Adrenal gland (tissue), 9 donors: ENCODE measurements at regions not wholly inside any gene's neighbourhood (a gene's known extent, or its start where the extent isn't known, plus 50 kb on each side); places are given as distances from the start of the nearest gene placed in this dataset.

Source experiments
- DNase-seq, 7 donors: peaks; one replicate each; pipeline ENCODE4 v3.0.0-alpha.2; 2019 to 2020
- H3K27ac ChIP-seq, 5 donors: fragments of 200-600 bp; sonication (generic) in 4 of 5; 1 replicate in 3 of 5; 2 replicates in 2 of 5; pipeline versions ENCODE4 v1.5.1 to v1.8.0; 2016 to 2020; ENCODE audit warnings: mild to moderate bottlenecking in 1 of 5
- H3K27me3 ChIP-seq: fragments of 200-600 bp; 2 replicates; pipeline ENCODE4 v1.8.0; 2021
- H3K36me3 ChIP-seq, 2 donors: fragments of 200-600 bp; replicated peaks in 1 of 2; 1 replicate in 1 of 2; 2 replicates in 1 of 2; pipeline versions ENCODE4 v1.5.1 to v1.8.0; 2018 to 2022
- H3K4me1 ChIP-seq, 2 donors: fragments of 200-600 bp; replicated peaks in 1 of 2; 1 replicate in 1 of 2; 2 replicates in 1 of 2; pipeline versions ENCODE4 v1.5.1 to v1.8.0; 2018 to 2021
- H3K4me3 ChIP-seq, 4 donors: fragments of 200-600 bp; sonication (generic) in 3 of 4; one replicate each; pipeline ENCODE4 v1.5.1; 2016 to 2018
- H3K9me3 ChIP-seq, 3 donors: fragments of 200-600 bp; sonication (generic) in 1 of 3; replicated peaks in 1 of 3; 1 replicate in 2 of 3; 2 replicates in 1 of 3; pipeline versions ENCODE4 v1.5.1 to v1.8.0; 2016 to 2021
- POLR2A ChIP-seq, 2 donors: fragments of 450-650 bp; IDR thresholded peaks; one replicate each; pipeline ENCODE4 v1.6.1; 2017; ENCODE audit warnings: antibody characterized with exemption in 2 of 2, mild to moderate bottlenecking in 2 of 2, moderate library complexity in 1 of 2
- WGBS, 4 donors: extraction: QIAGEN DNeasy Blood & Tissue Kit in 2 of 4; methylation state at CpG; one replicate each; pipeline versions ENCODE4 v1.1.5 to v1.1.7; 2013 to 2017; 5-methylcytosine and 5-hydroxymethylcytosine counted together
- intact Hi-C, 2 donors: fragments of 100-400 bp; cut with DNase I; formaldehyde crosslinking; loops; one replicate each; pipeline versions ENCODE4 v1.14.1 to v1.15.0; 2022 to 2023
- TF ChIP-seq, protein P1 (sequence below), 6 experiments: fragments of 450-650 bp in 4 of 6; fragments of 200-600 bp in 2 of 6; sonication (generic) in 1 of 6; IDR thresholded peaks; 1 replicate in 5 of 6; 2 replicates in 1 of 6; pipeline versions ENCODE4 v1.5.1 to v1.8.0; 2016 to 2021; ENCODE audit warnings: antibody characterized with exemption in 6 of 6, mild to moderate bottlenecking in 2 of 6, moderate library complexity in 1 of 6
- donor health status: healthy with polysubstance abuse.
- donor health status: Bipolar disorder and iron deficiency.
- donor health status: DM: yes; HTN: yes; CAD: no.
- donor health status: DM: no; HTN: no; CAD: no.
- donor health status: DM: no; HTN: no; CAD: no.

DNA sequence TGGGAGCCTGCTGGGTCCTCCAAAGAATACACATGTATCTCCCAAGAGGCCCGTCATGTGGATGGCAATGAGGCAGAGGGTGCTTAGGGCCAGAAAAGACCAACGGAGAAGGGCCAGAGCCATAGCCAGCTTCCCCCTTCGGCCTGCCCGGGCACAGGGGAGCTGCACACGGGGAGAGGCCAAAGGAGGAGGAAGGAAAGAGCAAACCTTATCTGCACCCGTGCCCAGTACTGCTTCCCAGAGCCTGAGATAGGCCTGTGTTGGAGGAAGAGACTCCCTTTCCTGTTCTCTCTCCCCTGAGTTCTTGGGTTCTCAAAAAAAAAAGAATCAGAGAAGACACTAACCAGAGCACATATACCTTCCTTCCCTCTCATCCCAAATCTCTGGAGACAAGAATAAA lies 250.3 kb downstream of the ANAPC1 start:
- DNase-seq, result no peak
- no peaks in the 10 kb centered on the region for H3K4me1 ChIP-seq
- no peak for TF ChIP-seq POLR2A (IDR thresholded peaks at IDR 0.05)
- TF ChIP-seq, protein P1, sequence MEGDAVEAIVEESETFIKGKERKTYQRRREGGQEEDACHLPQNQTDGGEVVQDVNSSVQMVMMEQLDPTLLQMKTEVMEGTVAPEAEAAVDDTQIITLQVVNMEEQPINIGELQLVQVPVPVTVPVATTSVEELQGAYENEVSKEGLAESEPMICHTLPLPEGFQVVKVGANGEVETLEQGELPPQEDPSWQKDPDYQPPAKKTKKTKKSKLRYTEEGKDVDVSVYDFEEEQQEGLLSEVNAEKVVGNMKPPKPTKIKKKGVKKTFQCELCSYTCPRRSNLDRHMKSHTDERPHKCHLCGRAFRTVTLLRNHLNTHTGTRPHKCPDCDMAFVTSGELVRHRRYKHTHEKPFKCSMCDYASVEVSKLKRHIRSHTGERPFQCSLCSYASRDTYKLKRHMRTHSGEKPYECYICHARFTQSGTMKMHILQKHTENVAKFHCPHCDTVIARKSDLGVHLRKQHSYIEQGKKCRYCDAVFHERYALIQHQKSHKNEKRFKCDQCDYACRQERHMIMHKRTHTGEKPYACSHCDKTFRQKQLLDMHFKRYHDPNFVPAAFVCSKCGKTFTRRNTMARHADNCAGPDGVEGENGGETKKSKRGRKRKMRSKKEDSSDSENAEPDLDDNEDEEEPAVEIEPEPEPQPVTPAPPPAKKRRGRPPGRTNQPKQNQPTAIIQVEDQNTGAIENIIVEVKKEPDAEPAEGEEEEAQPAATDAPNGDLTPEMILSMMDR (IDR thresholded peaks at IDR 0.05), result no peak
- no peaks in the 10 kb centered on the region for H3K36me3 ChIP-seq
- 63 to 81% (median 77%) methylated on average over 6 of the region's 6 CpGs for WGBS, 4 donors
- intact Hi-C loops, result no loop called here
- H3K27me3 ChIP-seq, result no peaks in the 10 kb centered on the region
- no peak overlapping the region for H3K27ac ChIP-seq
- H3K4me3 ChIP-seq, result no peak overlapping the region
- H3K9me3 ChIP-seq, result no peaks in the 10 kb centered on the region

DNA sequence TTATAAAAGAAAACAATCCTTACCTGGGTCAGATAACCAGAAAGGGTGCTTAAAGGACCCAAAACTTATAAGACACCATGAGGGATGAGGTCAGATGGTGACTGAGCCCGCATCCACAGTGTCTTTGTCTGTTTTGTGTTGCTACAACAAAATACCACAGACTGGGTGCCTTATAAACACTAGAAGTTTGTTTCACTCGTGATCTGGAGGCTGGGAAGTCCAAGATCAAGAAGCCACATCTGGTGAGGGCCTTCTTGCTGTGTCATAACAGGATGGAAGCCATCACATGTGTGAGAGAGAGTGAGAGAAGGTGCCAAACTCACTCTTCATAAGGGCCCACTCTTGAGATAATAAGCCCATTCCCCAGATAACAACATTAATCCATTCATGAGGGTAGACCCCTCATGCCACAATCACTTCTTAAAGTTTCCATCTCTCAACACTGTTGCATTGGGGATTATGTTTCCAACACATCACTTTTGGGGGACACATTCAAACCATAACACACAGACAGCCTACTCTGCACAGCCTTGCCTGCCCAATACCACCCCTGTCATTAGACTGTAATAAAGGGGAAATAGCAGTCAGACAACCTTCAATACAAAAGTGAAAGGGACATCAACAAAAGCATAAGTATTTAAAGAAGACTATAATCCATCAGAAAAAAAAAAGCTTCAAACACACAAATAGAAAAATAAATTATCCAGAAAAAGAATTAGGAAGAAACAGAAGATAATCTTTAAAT lies 249.8 kb downstream of the ANAPC1 start:
- 72 to 97% (median 87%) methylated on average over 2 of the region's 2 CpGs for WGBS, 4 donors
- no peaks in the 10 kb centered on the region for H3K4me1 ChIP-seq
- DNase-seq, result no peak

DNA sequence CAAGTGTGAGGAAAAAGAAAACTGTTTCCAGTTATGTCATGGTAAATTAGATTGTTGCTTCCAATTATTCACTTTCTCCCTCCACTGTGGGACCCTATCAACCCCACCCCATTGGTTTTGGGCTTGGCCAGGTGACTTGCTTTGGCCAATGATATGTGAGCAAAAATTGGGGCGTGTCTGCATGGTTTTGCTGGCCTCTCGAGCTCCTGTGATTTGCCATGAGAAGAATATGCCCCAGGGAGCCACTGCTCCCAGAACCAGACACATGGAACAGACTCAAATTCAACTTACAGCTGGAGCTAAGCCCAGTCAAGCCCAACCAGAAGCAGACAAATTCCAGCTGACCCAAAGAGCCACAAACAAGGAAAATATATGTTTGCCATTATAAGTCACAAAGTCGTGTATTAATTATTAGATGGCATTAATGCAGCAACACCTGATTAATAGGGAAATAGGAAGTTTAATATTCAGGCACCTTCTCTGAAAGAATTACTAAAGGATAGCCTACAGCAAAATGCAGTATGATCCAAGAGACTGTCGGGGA lies 248.9 kb downstream of the ANAPC1 start:
- Histone ChIP-seq H3K4me3 (no peak overlapping the region), H3K36me3 (no peaks in the 10 kb centered on the region), H3K27ac (no peak overlapping the region), H3K4me1 (no peaks in the 10 kb centered on the region), H3K9me3 (no peaks in the 10 kb centered on the region), H3K27me3 (no peaks in the 10 kb centered on the region)
- no peak for DNase-seq
- TF ChIP-seq, protein P1 (IDR thresholded peaks at IDR 0.05), result no peak
- no peak for TF ChIP-seq POLR2A (IDR thresholded peaks at IDR 0.05)
- WGBS, 4 donors, result 74 to 88% (median 83%) methylated on average over 4 of the region's 4 CpGs
- intact Hi-C loops, result no loop called here

More for the DNA sequence above, 249.8 kb downstream of the ANAPC1 start:
- H3K36me3 ChIP-seq, result no peaks in the 10 kb centered on the region
- H3K27me3 ChIP-seq, result no peaks in the 10 kb centered on the region
- no peak overlapping the region for H3K27ac ChIP-seq
- no peak for TF ChIP-seq POLR2A (IDR thresholded peaks at IDR 0.05)
- TF ChIP-seq, protein P1 (IDR thresholded peaks at IDR 0.05), result no peak
- no peak overlapping the region for H3K4me3 ChIP-seq
- H3K9me3 ChIP-seq, result no peaks in the 10 kb centered on the region
- intact Hi-C loops, result no loop called here

DNA sequence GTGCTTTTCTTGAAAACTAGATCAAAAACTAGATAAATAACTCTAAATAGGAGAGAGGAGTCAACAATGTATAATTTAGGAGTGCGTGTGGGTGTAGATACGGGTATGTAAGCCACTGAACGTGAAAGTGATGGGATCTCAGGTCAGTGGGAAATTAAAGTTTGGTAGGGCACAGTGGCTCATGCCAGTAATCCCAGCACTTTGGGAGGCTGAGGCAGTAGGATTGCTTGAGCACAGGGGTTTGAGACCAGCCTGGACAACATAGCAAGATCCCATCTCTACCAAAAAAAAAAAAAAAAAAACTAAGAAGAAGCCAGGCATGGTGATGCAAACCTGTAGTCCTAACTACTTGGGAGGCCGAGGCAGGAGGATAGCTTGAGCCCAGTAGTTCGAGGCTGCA lies 247.1 kb downstream of the ANAPC1 start:
- DNase-seq, result no peak
- no peak overlapping the region for H3K4me3 ChIP-seq
- H3K27me3 ChIP-seq, result no peaks in the 10 kb centered on the region
- 86 to 91% (median 88%) methylated on average over 5 of the region's 5 CpGs for WGBS, 4 donors
- H3K27ac ChIP-seq, result no peak overlapping the region
- TF ChIP-seq POLR2A (IDR thresholded peaks at IDR 0.05), result no peak
- TF ChIP-seq, protein P1 (IDR thresholded peaks at IDR 0.05), result no peak
- H3K4me1 ChIP-seq, result no peaks in the 10 kb centered on the region
- no peaks in the 10 kb centered on the region for H3K9me3 ChIP-seq
- intact Hi-C loops, result no loop called here
- H3K36me3 ChIP-seq, result no peaks in the 10 kb centered on the region
